ENCODE measurements at regions not wholly inside any gene's neighbourhood (a gene's known extent, or its start where the extent isn't known, plus 50 kb on each side); places are given as distances from the start of the nearest gene placed in this dataset.

GRCh38 chr5:86030753-86031152 lies 587.0 kb upstream of the COX7C start:
- no peak overlapping the region for H2BK120ac ChIP-seq (ENCODE audit: low read depth, low read length, poor library complexity, severe bottlenecking)
- H3K9me3 Mint-ChIP-seq: no peaks in the 10 kb centered on the region
- H2BK5ac ChIP-seq (ENCODE audit: insufficient read length, low read length): no peak overlapping the region
- no peak overlapping the region for H2BK12ac ChIP-seq (ENCODE audit: insufficient read length, low read depth, low read length)
- no CpG with 5 or more reads among the region's 4 CpGs for WGBS (ENCODE audit: extremely low coverage, insufficient read length, low lambda C conversion rate)
- no peaks in the 10 kb centered on the region for H3K79me2 ChIP-seq (ENCODE audit: insufficient read depth, low read length)
- H3K23ac ChIP-seq (ENCODE audit: insufficient read length, low read depth, low read length): no peak overlapping the region
- H4K91ac ChIP-seq (ENCODE audit: insufficient read length, low read depth, low read length): no peak overlapping the region
- H3T11ph ChIP-seq (ENCODE audit: low read length): no peak overlapping the region
- H3K27ac ChIP-seq (ENCODE audit: insufficient read length, low read depth, low read length): no peak overlapping the region
- no peak overlapping the region for H3K4me3 Mint-ChIP-seq
- no peak for DNase-seq
- H3K4me1 Mint-ChIP-seq: no peaks in the 10 kb centered on the region
- no peak overlapping the region for H3K4ac ChIP-seq (ENCODE audit: low read depth, low read length)
- H3K27me3 ChIP-seq (ENCODE audit: insufficient read depth, low read length): no peaks in the 10 kb centered on the region
- H3K27ac Mint-ChIP-seq: no peak overlapping the region
- H3K9ac ChIP-seq (ENCODE audit: extremely low read depth, insufficient read length, low read length): no peak overlapping the region
- H3K27me3 Mint-ChIP-seq (ENCODE audit: low read depth): peaks cover 2% of the 10 kb centered on the region
- H2BK15ac ChIP-seq (ENCODE audit: low read depth, low read length): no peak overlapping the region
- no peaks in the 10 kb centered on the region for H3K9me3 ChIP-seq (ENCODE audit: control insufficient read depth, low read depth, low read length)
- no peaks in the 10 kb centered on the region for H4K20me1 ChIP-seq (ENCODE audit: control insufficient read depth, insufficient read depth, insufficient read length)
- no peak overlapping the region for H4K5ac ChIP-seq (ENCODE audit: insufficient read length, low read depth, low read length)
- no peak overlapping the region for H2AK5ac ChIP-seq (ENCODE audit: insufficient read length, low read length)
- H3K4me2 ChIP-seq (ENCODE audit: insufficient read depth, insufficient read length, low read length): no peak overlapping the region
- H2AFZ ChIP-seq (ENCODE audit: low read length): no peak overlapping the region
- no peak overlapping the region for H3K56ac ChIP-seq (ENCODE audit: insufficient read length, low read depth, low read length)
- TF ChIP-seq CTCF (conservative IDR thresholded peaks at IDR 0.05): no peak
- no peaks in the 10 kb centered on the region for H3K36me3 Mint-ChIP-seq (ENCODE audit: insufficient read depth in 1 of 3, low read depth in 3 of 3)
- H3K18ac ChIP-seq (ENCODE audit: insufficient read length, low read depth, low read length): no peak overlapping the region
- no peak overlapping the region for H4K8ac ChIP-seq (replicated peaks; ENCODE audit: insufficient read length, low read depth, low read length)
- H3K14ac ChIP-seq (ENCODE audit: insufficient read depth, low read length): no peak overlapping the region
- no peaks in the 10 kb centered on the region for H3K23me2 ChIP-seq (ENCODE audit: insufficient read length, low read depth, low read length, poor library complexity, severe bottlenecking)
- no peaks in the 10 kb centered on the region for H3K4me1 ChIP-seq (ENCODE audit: insufficient read depth, low read length)
- H2BK20ac ChIP-seq (ENCODE audit: low read depth, low read length, poor library complexity, severe bottlenecking): no peak overlapping the region
- H3K79me1 ChIP-seq (ENCODE audit: insufficient read depth, low read depth, low read length, poor library complexity, severe bottlenecking): no peaks in the 10 kb centered on the region

Data from H9 (cell line).